NCI-H82 (cell line): ENCODE measurements at regions not wholly inside any gene's neighbourhood (a gene's known extent, or its start where the extent isn't known, plus 50 kb on each side); places are given as distances from the start of the nearest gene placed in this dataset.
A peak's percentile ranks its signal among the peaks of the same experiment; 100 is the strongest.
"Not testable (repeated sequence)": the region's sequence is repeated elsewhere in the genome, so short reads cannot be mapped to it uniquely, and the experiment has no call there.

Source experiments
- DNase-seq: peaks from one replicate; lab custom pipeline; 2025; lab: John Stamatoyannopoulos, UW

- no peak for DNase-seq
These were observed 100.8 kb upstream of the CXorf66 start for GRCh38 chrX:140065961-140066662.

GRCh38 chrX:140064993-140065392, 99.7 kb upstream of the CXorf66 start:
- DNase-seq, result no peak

- DNase-seq, result peak; percentile 84
These were observed 91.7 kb upstream of the CXorf66 start for GRCh38 chrX:140057001-140057411.

- DNase-seq, result no peak
These were observed 88.5 kb upstream of the CXorf66 start for GRCh38 chrX:140053846-140054245.

- DNase-seq, result peak; percentile 19
These were observed 85.6 kb upstream of the CXorf66 start for GRCh38 chrX:140050906-140051305.

GRCh38 chrX:140040386-140040785, 75.1 kb upstream of the CXorf66 start:
- no peak for DNase-seq

- no peak for DNase-seq
These were observed 73.5 kb upstream of the CXorf66 start for GRCh38 chrX:140038842-140039241.

- DNase-seq, result peak; percentile 14
These were observed 69.6 kb upstream of the CXorf66 start for GRCh38 chrX:140034916-140035315.

GRCh38 chrX:140022482-140022881, 57.2 kb upstream of the CXorf66 start:
- no peak for DNase-seq

GRCh38 chrX:140019134-140019533, 53.8 kb upstream of the CXorf66 start:
- DNase-seq, result not testable (repeated sequence)
